GM03348 (cell line): ENCODE measurements at regions not wholly inside any gene's neighbourhood (a gene's known extent, or its start where the extent isn't known, plus 50 kb on each side); places are given as distances from the start of the nearest gene placed in this dataset.

Source experiments
- DNase-seq: peaks from one replicate; pipeline ENCODE4 v3.0.0; 2012; ENCODE audit warnings: low spot score

- DNase-seq = no peak
Observed at GRCh38 chr7:118696879-118697278, 472.4 kb downstream of the ANKRD7 start.

GRCh38 chr7:118699222-118699621 is 474.7 kb downstream of the ANKRD7 start:
- no peak for DNase-seq

- no peak for DNase-seq
Observed at GRCh38 chr7:118708741-118709140, 484.2 kb downstream of the ANKRD7 start.

DNA sequence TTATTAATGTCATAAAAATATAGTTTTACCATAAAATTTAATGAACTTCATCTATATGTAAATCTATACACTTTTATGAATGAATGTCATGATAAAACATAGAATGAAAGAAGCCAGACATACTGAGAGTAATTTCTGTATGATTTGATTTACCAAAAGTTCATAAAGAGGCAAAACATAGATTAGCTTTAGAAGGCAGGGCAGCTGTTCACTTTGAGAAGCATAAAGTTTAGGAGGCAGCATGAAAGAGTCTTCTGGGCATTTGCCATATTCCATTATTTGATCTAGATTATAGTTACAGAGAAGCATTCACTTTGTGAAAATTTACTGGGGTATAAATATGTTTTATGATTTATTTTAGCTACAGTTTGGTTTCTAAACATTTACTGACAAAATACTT is 487.2 kb downstream of the ANKRD7 start:
- DNase-seq = no peak

DNA sequence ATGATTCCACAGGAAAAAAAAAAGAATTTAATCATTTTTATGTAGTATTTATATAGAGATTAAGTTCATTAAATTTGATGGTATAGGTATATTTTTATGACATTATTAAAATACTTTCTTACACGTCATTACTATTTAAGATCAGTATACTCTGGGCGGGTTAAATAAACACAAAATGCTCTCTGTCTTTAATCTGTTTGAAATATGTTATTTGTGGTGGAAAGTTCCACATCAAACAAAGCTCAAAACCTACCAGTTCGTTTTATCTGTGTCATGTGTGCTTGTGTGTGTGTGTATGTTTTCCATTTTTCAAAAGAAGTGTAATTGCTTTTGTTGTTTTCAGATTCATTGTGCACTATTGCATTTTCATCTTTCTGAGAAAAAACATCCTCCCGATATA is 488.5 kb downstream of the ANKRD7 start:
- no peak for DNase-seq

- DNase-seq = no peak
Observed at GRCh38 chr7:118720632-118721031, 496.1 kb downstream of the ANKRD7 start.

DNA sequence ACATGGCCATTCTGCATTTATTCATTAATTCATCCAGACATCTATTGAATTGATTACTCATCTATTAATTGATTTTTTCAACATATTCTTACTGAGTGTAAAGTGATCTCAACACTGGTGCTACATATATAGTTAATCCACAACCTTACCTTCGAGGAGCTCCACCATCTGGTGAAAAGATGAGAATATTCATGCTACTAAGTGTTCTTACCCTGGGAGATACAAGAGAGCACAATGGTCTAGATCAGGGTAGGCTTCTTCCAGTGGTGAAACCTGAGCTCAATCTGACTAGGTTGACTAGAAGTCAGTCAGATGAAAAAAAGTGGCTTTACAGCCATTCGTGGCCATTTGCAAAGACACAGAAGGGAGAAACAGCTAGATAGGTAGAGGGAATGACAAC is 507.4 kb downstream of the ANKRD7 start:
- no peak for DNase-seq

DNA sequence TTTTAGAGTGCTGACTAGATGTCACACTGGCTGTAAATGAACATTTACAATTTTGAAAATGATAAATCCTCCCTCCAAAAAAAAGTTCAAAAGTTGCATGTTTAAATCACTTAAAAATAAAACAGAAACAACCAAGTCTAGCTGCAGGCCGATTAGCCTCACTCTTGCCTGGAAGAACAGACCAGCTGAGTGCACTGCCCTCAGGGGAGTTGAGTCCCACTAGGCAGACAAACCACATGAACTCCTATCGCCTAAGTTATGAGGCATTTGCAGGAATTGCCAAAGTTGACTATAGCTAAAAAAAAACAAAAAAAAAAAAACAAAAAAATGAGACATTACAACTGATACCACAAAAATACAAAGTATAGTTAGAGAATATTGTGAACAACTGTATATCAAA is 510.0 kb downstream of the ANKRD7 start:
- DNase-seq = no peak

- no peak for DNase-seq
Observed at GRCh38 chr7:118735441-118735840, 510.9 kb downstream of the ANKRD7 start.

GRCh38 chr7:118737935-118738334 is 513.4 kb downstream of the ANKRD7 start:
- DNase-seq = no peak

GRCh38 chr7:118745927-118746326 is 521.4 kb downstream of the ANKRD7 start:
- DNase-seq = no peak

DNA sequence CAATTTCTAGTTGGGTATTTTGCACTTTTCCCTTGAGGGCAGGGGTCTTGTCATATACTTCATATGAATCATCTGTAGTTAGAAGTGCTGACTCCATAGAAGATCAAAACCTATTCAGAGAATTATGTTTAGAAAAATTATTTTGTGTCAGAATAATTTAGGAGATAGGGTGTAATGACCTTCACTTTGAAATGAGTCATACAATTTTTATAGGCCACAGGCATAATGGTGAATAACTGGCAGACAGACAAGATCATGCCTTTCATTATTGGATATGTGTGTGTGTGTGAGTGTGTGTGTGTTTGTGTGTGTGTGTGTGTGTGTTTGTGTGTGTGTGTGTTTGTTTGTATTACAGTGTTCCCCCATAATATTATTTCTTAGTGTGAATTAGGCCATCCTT is 523.0 kb downstream of the ANKRD7 start:
- DNase-seq = no peak

DNA sequence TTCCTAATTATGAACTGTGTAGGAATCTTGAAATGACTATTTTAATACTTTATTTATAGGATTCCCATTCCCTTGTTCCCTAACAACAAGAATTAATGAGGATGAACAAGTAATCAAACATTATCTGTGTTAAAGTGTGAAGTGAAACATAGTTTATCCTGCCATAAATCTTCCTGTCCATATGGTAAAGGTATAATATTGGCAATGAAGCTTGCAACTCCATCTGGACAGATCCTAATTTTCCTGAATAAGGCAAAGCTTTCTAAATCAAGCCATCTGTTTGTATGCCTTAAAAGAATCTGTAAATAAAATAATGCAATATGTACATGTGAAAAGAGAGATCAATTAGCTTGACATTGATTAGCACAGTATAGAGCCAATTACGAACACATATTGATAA is 529.0 kb downstream of the ANKRD7 start:
- no peak for DNase-seq

GRCh38 chr7:118754608-118755007 is 530.1 kb downstream of the ANKRD7 start:
- no peak for DNase-seq

DNA sequence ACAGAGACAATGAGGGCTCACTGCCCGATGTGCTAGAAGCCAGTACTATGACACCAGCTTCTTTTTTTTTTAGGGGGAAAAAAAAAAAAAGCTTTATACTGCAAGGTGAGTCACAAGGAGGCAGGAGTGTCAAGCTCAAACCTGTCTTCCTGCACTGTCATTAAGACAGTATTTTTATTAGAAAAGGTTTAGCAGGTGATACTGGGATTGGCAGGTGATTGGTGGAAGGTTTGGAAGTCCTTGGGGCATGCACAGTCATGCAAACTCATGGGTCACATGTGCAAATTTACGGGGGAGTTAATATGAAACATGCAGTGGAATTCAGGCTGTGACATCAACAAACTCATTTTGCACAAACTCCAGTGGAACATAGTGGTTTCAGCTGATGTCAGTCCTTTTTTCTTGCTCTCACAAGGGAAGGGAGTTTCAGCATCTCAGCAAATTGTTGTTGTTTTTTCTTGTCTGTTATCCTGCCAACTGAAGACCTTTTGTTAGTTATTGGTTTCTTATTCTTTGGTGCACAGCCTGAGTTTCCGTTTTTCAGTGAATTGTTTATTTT is 530.6 kb downstream of the ANKRD7 start:
- no peak for DNase-seq

- no peak for DNase-seq
Observed at GRCh38 chr7:118757066-118757465, 532.6 kb downstream of the ANKRD7 start.

DNA sequence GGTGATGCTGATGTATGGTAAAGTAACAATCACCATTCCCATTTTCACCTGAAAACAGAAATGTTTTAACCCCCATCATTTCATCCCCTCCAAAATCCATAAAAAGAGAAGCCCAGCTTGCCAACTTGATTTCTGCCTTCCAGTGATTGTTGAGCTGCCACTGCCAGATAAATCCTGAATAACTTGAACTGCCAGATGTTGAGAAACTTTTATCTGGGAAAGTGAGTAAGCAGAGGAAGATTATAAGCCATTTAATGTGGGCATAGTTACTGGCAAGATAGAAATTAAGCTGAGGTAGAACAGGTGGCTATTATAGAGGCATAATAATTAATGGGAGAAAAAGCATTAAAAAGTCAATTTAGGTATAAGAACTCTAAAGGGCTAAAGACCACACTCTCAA is 534.1 kb downstream of the ANKRD7 start:
- DNase-seq = no peak

DNA sequence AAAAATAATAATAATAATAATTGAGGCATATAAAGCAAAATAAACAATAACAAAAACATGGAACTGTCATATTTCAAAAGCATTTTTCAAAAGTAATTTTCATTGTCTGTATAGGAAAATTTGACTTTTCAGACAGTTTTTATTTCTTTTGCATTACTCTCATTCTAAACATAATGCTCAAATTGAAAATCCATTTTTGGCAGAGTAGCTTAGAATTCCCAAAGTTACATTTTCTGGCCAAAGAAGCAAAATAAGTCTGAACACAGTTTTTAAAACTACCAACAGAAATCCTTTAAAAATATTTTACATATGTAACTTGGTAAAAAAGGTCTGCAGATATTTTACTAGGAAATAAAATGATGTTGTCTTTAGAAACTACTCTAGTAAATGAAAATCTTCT is 535.4 kb downstream of the ANKRD7 start:
- DNase-seq = no peak

- DNase-seq = no peak
Observed at GRCh38 chr7:118762451-118762850, 537.9 kb downstream of the ANKRD7 start.

- no peak for DNase-seq
Observed at GRCh38 chr7:118764221-118764620, 539.7 kb downstream of the ANKRD7 start.

DNA sequence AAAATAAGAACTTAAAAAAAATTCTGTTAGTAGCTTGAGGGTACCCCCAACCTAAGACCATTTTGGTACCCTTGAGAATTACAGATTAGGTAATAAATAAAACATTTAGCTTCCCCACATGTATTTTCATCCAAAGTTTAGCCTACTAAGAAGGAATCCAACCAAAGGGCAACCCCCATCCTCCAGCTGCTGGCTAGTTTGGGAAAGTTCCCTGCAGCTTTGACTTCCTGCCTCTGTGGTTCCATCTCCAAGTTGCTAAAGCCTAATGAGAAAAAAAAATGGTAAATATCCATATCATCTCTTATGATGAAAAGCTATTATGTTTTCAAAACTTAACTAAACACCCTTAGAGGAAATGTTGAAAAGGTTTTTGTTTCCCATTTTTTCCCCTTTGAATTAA is 547.2 kb downstream of the ANKRD7 start:
- no peak for DNase-seq

- no peak for DNase-seq
Observed at GRCh38 chr7:118777308-118777707, 552.8 kb downstream of the ANKRD7 start.

GRCh38 chr7:118792682-118793081 is 568.2 kb downstream of the ANKRD7 start:
- DNase-seq = no peak

DNA sequence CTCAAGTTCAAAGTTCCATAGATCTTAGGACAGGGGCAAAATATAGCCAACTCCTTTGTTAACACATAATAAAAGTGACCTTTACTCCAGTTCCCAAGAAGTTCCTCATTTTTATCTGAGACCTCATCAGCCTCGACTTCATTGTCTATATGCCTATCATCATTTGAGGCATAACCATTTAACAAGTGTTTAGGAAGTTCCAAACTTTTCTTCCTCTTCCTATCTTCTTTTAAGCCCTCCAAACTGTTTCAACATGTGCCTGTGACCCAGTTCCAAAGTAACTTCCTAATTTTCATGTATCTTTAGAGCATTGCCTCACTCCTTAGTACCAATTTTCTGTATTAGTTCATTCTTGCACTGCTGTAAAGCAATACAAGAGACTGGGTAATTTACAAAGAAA is 569.1 kb downstream of the ANKRD7 start:
- no peak for DNase-seq

DNA sequence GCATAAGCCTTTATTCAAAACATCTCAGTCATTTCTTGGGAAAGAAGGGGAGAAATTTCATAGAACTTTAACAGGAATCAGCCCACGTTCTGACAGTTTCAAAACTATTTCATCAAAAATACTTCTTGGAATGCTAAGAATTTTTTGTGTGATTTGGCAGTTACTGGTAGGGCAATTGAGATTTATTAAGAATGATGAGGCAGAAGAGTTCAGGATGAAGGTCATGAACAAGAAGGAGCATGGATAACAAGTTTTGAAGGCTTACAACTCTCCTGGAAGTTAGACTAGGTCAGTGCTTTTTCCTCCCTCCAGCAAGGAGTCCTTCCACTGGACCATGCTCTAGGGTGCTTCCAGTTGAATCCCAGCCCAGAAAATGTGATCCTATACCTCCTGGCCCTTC is 569.9 kb downstream of the ANKRD7 start:
- no peak for DNase-seq
